SKM-1 (cell line): ENCODE measurements at regions not wholly inside any gene's neighbourhood (a gene's known extent, or its start where the extent isn't known, plus 50 kb on each side); places are given as distances from the start of the nearest gene placed in this dataset.
"Not testable (repeated sequence)": the region's sequence is repeated elsewhere in the genome, so short reads cannot be mapped to it uniquely, and the experiment has no call there.

Experiments
- DNase-seq: peaks from one replicate; lab custom pipeline; 2025; ENCODE audit not compliant: unreplicated experiment; lab: John Stamatoyannopoulos, UW

DNA sequence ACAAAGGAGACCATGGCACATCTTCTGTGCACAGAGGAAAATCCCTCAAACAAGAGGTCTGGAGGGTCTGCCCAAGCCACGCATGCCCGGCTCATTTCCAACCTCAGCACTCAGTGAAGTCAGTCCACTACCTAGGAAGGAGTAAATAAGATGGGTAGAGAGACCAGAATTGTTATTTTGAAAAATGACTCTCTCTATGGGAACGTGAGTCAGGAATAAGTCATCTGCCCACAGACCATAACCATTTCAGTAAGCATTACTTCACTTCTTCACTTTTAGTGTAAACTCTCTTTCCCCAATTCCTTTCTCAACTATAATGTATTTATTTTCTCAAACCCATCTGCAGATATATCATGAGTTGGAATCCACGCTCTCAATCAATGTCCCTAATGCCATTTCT lies 1039.9 kb upstream of the USP15 start:
- DNase-seq: no peak

GRCh38 chr12:61232040-61232439 lies 1028.2 kb upstream of the USP15 start:
- DNase-seq: no peak

DNA sequence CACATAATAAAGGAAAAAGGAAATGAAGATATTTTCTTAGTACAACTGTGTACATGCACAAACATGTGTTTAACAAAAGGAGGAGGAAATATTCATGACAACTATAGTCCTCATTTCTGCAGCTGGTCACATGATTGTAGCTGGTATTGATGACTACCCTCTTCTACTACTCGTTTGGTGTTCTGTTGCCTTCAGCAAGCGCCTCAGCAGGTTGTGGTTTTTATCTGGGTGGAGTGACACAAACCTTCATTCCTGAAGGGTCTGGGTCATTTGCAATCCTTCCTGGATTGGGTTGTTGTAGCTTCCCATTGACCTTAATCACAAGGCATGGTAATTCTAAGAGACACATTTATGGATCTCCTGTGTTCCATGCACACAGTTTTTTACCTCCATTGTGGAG lies 1009.9 kb upstream of the USP15 start:
- DNase-seq: no peak

- DNase-seq: no peak
These were observed 1009.1 kb upstream of the USP15 start for GRCh38 chr12:61251076-61251475.

GRCh38 chr12:61254225-61254624 lies 1006.0 kb upstream of the USP15 start:
- no peak for DNase-seq

DNA sequence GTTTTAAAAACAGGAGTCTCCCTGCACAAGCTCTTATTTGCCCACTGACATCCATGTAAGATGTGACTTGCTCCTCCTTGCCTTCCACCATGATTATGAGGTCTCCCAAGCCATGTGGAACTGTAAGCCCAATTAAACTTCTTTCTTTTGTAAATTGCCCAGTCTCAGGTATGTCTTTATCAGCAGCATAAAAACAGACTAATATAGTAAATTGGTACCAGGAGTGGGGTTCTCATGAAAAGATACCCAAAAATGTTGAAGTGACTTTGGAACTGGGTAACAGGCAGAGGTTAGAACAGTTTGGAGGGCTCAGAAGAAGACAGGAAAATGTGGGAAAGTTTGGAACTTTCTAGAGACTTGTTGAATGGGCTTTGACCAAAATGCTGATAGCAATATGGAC lies 995.9 kb upstream of the USP15 start:
- not testable (repeated sequence) for DNase-seq

- no peak for DNase-seq
These were observed 992.7 kb upstream of the USP15 start for GRCh38 chr12:61267474-61267873.

- DNase-seq: no peak
These were observed 987.8 kb upstream of the USP15 start for GRCh38 chr12:61272441-61272840.

DNA sequence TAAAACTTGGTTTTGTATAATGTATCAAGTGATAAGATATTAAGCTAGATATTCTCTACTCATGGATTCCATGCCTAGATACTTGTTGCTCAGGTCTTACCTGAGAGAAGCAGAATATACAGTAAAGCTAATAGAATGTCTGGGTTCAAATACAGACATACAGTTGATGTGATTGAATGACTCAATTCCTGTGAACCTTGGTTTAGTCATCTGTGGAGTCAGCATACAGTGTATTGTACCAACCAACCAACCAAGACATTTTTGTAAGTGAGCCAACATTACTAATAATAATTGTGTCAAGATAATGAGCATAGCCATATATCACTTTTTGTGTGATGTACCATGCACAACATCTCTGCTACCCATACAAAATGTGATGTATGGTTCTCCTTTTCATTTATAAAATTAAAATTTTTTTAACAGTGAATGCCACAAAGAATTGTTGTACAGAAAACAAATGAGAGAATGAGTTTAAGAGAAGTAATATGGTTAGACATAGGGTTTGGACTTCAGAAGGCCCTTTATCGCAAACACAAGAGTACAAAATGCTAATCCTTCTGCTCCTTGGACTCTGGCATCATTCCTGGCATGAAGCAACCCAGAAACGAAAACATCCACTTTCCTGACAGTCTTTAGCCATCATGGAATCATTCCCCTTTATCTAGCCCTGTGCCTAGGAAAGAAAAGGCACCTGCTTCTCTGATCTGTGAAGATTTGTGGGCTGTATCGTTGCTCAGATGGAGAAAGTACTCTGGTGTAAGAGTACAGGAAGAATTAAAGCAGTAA lies 977.2 kb upstream of the USP15 start:
- DNase-seq: no peak

GRCh38 chr12:61290473-61290872 lies 969.7 kb upstream of the USP15 start:
- DNase-seq: no peak

DNA sequence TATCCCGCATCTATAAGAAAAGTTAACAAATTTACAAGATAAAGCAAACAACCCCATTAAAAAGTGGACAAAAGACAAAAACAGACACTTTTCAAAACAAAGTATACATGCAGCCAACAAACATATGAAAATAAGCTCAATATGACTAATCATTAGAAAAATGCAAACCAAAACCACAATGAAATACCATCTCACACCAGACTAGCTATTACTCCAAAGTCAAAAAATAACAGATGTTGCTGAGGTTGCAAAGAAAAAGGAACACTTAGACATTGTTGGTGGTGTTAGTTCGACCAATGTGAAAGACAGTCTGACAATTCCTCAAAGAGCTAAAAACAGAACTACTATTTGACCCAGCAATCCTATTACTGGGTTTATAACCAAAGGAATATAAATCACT lies 968.6 kb upstream of the USP15 start:
- DNase-seq: no peak

DNA sequence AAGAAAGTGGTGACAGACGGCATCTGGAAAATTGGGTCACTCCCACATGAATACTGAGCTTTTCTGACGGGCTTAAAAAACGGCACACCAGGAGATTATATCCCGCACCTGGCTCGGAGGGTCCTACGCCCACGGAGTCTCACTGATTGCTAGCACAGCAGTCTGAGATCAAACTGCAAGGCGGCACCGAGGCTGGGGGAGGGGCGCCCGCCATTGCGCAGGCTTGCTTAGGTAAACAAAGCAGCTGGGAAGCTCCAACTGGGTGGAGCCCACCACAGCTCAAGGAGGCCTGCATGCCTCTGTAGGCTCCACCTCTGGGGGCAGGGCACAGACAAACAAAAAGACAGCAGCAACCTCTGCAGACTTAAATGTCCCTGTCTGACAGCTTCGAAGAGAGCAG lies 966.2 kb upstream of the USP15 start:
- not testable (repeated sequence) for DNase-seq

GRCh38 chr12:61301817-61302216 lies 958.4 kb upstream of the USP15 start:
- no peak for DNase-seq

DNA sequence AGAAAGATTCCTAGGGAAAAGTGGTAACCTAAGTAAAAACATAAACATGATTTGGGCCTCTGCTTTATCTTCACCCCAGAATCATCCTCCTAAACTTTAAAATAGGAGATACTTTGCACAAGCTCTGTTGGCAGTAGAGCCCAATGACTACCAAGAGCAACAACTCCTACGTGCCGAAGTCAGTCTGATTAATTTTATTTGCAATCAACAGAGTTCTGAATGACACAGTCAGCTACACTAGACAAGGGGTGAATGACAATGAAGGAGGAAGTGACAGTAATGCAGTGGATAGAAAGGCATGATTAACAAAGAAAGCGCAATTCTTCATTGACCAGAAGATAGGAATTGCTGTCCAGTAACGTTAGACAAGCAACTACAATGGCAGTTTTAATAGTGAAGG lies 957.9 kb upstream of the USP15 start:
- no peak for DNase-seq

- DNase-seq: no peak
These were observed 952.0 kb upstream of the USP15 start for GRCh38 chr12:61308220-61308619.

DNA sequence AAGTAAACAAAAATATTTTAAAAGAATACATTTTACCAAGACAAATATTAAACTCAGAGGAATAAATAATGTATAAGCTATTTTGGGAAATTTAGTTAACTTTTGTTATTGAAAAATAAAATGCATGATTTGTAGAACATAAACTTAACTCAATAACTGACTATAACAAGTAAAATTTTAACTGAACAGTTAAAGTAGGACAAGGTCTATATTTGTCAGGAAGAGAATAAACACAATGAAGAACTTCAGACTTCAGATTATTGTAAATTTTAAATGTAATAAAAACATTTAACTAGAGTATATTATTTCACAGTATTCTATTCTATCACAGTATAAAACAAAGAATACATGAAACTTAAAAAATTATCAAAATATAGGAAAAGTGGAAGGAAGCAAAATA lies 948.8 kb upstream of the USP15 start:
- no peak for DNase-seq

- DNase-seq: no peak
These were observed 911.3 kb upstream of the USP15 start for GRCh38 chr12:61348871-61349270.

DNA sequence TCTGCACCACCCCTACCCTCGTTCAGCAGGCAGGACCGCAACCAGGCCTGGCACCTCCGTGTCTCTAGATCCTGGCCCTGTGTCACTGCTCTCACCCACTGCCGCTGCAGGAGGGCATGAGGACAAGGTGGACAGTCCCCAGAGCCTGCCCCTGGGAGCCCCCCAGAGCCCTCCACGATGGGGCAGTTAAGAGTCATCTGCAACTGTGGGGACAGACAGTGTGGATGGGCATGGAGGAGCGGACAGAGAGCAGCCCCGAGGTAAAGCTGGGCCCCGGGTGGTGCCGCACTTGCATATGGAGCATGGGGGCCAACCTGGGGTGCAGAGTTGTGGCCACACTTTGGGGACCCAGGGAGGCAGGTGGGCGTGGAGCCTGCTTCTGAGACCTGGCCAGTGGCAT lies 905.1 kb upstream of the USP15 start:
- no peak for DNase-seq

- DNase-seq: no peak
These were observed 903.7 kb upstream of the USP15 start for GRCh38 chr12:61356485-61356884.

- no peak for DNase-seq
These were observed 902.7 kb upstream of the USP15 start for GRCh38 chr12:61357496-61357895.

- no peak for DNase-seq
These were observed 898.2 kb upstream of the USP15 start for GRCh38 chr12:61362037-61362436.

GRCh38 chr12:61365001-61365400 lies 895.2 kb upstream of the USP15 start:
- no peak for DNase-seq

DNA sequence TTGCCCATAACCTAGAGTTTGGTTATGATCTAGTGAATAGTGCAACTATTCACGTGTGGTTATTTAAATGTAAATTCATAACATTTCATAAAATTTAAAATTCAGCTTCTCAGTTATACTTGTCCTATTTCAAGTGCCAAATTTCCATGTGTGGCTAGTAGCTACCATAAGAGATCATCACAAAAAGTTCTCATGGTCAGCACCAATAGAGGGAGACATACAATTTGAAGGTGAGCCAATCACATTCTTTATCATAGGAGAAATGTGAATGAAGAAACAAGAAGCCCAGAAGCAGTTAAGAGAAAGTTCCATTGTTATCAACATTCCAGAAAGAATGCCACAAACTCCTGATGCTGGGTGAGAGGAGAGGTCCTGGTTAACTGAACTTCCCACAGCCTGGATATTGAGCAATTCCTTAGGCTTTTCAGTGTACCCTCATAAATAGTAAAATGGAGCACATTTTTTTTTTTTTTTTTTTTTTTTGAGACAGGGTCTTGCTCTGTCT lies 892.9 kb upstream of the USP15 start:
- no peak for DNase-seq
